ENCODE measurements at regions not wholly inside any gene's neighbourhood (a gene's known extent, or its start where the extent isn't known, plus 50 kb on each side); places are given as distances from the start of the nearest gene placed in this dataset.

DNA sequence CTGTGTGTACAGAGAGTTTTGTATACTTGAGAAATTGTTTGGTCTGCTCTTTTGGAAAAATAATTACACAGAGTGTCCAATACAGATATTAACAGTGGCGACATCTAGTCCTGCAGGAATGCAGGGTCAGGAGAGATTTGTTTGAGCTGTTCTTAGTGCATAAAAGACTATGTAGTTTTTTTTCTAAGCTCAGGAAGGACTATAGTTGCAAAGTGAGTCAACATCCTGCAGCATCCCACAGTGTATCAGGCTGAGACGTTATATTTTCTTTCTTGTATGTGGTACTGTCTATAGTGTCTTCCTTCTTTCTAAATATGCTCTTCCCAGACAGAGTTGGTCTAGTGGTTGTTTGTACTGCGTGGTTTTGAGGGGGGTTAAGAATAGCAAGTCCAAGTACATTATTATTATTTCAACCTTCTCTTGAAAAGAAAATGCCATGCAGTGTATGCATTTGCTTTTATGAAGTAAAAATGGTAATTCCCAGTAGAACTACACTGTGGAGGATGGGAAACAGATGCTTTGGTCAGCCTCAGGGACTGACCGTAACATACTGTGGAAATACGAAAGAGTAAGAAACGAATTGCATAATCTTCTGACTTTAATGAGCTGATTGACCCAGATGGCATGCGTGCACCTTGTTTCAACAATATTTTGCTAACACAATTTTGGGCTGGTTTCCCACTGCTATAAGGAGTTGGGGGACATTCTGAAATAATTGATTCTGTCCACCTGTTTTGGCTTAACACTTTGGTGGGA, 67.4 kb downstream of the DMP1 start (continued):
- TF ChIP-seq, protein P1, sequence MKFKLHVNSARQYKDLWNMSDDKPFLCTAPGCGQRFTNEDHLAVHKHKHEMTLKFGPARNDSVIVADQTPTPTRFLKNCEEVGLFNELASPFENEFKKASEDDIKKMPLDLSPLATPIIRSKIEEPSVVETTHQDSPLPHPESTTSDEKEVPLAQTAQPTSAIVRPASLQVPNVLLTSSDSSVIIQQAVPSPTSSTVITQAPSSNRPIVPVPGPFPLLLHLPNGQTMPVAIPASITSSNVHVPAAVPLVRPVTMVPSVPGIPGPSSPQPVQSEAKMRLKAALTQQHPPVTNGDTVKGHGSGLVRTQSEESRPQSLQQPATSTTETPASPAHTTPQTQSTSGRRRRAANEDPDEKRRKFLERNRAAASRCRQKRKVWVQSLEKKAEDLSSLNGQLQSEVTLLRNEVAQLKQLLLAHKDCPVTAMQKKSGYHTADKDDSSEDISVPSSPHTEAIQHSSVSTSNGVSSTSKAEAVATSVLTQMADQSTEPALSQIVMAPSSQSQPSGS (IDR thresholded peaks at IDR 0.05; ENCODE audit: low read length), result no peak
- TF ChIP-seq EGR1 (IDR thresholded peaks at IDR 0.05; ENCODE audit: borderline replicate concordance, low read depth, low read length), result no peak
- no peak for TF ChIP-seq HDAC6 (IDR thresholded peaks at IDR 0.05; ENCODE audit: low read depth, low read length)
- TF ChIP-seq SIX5 (IDR thresholded peaks at IDR 0.05; ENCODE audit: low read depth, low read length), result no peak
- no peak for TF ChIP-seq FOSL1 (IDR thresholded peaks at IDR 0.05; ENCODE audit: insufficient read depth, low read depth, low read length)

Data from H1 (cell line).